GM21737 (cell line): ENCODE measurements at regions not wholly inside any gene's neighbourhood (a gene's known extent, or its start where the extent isn't known, plus 50 kb on each side); places are given as distances from the start of the nearest gene placed in this dataset.

ENCODE experiments used
- ATAC-seq: cut with Tn5 transposase; IDR thresholded peaks from one replicate; pipeline ENCODE4 v1.9.1; 2021; ENCODE audit warnings: mild to moderate bottlenecking, moderate library complexity; ENCODE audit not compliant: unreplicated experiment

DNA sequence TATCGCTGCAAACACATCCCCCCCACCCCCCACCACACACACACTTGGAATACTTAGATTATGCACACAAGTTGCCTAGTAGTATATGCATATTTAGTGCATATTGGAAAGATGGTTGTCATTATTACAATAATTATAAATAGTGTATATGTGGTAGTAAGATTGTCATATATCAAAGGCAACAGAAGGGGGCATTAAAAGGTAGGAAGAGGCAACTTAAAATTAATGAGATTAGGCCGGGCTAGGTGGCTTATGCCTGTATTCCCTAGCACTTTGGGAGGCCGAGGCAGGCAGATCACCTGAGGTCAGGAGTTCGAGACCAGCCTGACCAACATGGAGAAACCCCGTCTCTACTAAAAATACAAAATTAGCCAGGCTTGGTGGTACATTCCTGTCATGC lies 52.1 kb downstream of the GSC start:
- no peak for ATAC-seq

DNA sequence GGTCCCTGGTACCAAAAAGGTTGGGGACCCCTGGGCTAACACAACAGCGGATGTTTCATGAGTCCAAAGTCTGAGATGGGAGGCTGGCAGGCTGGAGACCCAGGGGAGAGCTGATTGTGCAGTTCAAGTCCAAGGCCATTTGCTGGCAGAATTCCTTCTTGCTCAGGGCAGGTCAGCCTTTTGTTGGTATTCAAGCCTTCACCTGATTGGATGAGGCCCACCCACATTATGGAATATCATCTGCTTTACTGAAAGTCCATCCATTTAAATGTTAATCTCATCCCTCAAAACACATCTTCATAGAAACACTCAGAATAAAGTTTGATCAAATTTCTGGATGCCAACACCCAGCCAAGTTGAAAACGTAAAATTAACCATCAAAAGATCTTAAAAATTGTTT lies 52.9 kb downstream of the GSC start:
- ATAC-seq, result no peak

DNA sequence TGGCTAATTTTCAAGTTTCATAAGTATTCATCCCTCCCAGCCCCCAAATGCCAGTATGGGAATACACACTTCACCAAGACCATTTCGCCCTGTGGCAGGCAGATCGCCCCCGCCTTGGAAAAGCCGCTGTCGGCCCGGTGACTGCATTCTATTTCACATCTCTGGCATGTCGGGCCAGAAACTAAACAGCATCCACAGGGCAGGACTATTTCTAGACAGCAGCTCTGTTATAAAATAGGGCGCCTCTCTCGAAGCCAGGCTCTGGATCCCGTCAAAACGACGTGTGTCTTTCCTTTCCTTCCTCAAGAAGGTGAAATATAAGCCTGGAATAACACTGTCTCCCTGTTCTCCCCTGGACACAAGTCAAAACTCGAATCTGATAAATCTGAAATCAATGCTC lies 56.8 kb downstream of the GSC start:
- ATAC-seq, result no peak

DNA sequence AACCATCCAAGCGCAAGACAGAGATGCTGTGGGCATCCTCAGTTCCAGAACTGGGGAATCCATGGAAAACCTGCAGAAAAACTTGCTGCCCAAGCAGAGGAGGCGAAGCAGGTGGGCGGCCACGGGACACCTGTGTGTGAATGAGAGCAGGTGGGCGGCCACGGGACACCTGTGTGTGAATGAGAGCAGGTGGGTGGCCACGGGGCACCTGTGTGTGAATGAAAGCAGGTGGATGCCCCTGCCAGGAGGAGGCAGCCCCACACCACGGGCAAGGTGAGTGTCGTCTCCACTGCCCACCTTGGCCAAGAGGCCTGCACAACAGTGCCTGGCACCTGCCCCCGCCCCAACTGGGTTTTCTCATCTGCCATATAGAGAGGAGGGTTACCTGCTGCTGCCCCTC lies 59.2 kb downstream of the GSC start:
- no peak for ATAC-seq

DNA sequence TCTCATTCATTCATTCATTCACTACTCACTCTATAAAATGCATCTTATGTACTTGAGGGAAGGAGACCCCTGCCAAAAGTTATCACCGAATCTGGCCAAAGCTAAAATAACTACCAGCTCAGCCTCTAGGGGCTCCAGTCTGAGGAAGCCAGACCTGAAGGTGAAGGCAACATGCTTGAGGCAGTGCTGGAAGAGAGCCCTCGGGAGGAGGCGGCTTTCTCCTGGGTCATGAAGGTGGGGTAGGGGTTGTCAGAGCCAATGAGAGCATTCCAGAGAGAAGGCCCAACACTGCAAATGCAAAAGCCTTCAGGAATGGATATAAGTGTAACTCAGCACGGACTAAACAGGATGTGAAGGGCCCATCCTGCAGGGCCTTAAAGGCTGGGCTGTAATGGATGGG lies 62.4 kb downstream of the GSC start:
- ATAC-seq, result no peak

DNA sequence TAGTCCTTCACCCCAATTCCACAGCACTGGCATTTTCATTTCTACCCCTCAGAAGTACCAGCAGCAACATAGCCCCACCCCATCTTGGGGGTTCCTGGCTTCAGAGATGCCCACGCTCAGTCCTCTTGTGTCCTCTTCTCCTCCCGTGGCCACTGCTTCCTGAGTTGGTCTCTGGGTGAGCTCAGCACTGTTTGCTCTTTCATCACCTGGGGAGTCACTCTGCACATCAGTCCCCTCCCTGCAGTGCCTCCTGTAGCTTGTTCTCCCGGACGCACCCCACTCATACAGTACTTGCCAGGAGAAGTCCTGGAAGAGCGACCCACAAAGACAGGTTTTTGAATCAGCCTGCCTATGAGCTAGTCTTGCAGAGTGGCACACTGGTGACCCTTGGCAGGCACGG lies 63.8 kb downstream of the GSC start:
- ATAC-seq, result no peak

DNA sequence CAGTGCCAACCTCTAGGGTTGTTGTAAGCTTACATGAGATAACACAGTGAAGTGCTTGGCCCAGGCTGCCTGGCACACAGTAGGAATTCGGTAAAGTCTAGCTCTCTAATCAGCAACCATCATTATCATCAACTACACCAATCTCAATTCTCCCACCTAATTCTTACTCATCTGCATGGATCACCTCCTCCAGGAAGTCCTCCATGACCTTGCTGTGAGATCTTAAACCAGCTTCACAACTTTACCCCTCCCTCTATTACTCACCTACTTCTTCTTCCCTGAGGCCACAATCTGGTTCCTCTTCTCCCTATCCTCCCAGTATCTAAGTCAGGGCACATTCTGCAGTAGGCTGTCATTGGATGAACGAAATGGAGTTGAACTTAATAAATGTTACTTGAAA lies 67.3 kb downstream of the GSC start:
- no peak for ATAC-seq

DNA sequence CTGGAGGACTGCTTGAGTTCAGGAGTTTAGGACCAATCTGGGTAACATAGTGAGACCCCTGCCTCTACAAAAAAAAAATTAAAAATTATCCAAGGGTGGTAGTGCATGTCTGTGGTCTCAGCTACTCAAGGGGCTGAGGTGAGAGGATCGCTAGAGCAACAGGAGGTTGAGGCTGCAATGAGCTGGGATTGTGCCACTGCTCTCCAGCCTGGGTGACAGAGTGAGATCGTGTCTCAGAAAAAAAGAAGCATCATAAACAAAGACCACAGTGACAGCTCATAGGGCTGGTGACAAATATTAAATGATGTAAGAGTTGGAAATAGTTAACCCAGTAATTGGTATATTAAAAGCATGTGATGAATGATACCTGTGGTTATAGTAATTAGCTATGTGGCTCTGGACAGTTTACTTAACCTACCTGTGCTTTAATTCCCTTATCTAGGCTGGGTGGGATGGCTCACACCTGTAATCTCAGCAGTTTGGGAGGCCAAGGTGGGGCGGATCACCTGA lies 68.0 kb downstream of the GSC start:
- ATAC-seq, result no peak

DNA sequence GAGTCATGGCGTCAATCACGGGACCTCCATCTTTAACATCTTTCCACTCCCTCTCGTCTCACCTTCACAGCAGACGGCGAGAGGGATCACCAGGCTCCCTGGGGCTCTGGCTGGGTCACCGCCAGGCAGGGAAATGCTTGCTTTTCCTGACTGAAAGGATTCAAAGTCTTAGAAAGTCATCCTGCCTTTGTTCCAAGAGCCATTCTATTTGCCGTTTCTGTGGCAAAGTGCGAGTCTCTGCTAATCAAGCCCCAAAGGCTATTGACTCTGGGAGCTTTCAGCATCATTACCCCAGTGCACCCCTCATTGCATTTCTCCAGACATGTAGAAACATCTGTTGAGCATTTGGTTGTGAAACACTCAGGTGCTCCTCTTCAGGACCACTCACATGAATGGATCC lies 69.6 kb downstream of the GSC start:
- no peak for ATAC-seq

DNA sequence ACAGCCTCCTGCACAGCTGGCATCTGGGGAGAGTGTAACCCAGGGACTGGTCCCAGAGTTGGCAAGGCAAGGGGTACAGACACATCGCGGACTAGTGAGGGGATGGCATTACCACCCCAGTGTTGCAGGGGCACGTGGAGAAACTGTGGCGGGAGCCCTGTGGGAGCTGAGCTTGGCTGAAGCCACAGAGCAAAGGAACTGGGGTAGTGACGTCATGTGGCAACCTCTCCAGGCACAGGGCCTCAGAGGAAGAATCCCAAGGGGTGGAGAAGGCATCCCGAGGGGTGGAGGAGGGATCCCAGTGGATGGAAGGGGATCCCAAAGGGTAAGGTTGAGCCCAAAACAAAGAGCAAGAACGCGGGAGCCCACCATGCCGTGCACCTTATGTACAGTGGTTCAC lies 70.1 kb downstream of the GSC start:
- no peak for ATAC-seq

DNA sequence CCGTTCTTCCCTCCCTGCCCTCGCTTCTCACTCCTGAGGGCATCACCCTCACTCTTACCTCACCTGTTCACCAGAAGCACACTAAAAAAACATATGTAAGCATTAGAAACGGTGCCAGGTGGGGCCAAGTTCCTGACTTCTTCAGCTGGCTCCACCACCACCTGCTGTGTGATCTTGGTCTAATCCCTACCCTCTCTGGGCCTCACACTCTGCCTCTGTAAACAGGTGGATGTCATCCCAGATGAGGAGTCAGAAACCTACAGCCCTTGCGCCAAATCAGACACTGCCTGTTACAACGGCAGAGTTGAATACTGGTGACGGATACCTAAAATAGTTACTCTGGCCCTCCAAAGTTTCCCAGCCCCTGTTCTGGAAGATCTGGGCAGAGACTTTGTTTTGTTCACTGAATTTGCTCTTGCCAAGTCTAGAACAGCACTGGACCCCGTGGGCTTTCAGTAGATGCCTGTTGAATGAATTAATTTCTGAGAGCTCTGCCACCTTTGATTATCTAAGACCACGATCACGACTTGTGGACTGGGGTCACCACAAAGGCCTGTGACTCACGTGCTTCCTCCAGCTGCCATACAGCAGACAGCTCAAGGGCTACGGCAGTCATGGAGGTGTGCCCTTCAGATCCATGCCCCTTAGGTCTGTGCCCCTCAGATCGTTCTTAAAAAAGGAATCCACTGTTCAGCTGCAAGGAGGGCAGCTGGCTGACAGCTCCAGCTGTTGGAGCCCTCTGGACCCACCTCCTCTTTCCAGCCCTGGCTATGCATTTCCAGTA lies 71.9 kb downstream of the GSC start:
- no peak for ATAC-seq

DNA sequence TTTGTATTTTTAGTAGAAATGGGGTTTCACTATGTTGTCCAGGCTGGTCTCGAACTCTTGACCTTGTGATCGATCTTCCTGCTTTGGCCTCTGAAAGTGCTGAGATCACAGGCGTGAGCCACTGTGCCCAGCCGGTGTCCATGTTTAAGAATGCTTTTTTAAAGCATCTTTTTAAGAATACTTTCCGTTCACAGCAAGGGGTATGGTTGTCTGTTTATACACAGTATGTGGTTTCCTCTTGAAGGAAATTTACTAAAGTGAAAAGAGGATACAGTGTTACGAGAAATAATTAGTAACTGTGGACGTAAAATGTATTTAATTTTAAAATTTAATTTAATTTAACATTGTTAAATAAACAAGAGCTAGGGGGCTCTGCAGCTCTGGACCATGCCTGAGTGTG lies 73.4 kb downstream of the GSC start:
- ATAC-seq, result no peak

DNA sequence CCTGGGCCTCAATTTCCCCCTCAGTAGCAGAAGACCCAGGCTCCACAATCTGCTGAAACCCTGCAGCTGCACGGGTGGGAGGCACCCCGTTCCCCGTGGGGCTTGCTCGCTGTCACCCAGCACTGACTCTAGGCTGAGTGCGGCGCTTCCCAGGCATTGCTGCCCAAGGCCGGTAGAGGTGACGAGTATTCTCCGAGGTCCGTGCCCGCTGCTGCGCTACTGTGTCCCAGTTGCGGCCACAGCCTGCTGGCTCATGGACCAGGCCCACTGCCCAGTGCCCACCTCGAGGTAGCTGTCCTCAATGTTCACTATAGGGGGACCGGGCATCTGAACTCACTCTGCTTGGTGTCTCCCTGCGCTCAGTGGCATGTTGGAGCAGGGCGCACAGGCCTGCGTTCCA lies 74.7 kb downstream of the GSC start:
- no peak for ATAC-seq

DNA sequence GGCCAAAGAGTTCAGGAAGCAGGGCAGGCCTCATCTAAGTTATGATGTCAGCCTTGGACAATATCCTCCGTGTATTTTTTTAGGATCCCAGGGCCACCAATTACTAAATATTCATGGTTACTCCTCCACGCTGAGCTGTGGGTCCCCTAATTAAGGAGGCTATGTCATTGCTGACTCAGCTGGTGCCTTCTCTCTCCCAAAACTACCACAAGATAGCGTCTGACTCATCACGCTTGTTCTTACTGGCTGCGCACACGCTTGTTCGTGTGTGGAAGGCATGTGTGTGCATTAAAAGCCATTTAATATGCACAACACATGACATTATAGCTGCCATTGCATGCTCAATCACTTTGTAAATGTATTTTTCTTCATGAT lies 78.3 kb downstream of the GSC start:
- no peak for ATAC-seq

DNA sequence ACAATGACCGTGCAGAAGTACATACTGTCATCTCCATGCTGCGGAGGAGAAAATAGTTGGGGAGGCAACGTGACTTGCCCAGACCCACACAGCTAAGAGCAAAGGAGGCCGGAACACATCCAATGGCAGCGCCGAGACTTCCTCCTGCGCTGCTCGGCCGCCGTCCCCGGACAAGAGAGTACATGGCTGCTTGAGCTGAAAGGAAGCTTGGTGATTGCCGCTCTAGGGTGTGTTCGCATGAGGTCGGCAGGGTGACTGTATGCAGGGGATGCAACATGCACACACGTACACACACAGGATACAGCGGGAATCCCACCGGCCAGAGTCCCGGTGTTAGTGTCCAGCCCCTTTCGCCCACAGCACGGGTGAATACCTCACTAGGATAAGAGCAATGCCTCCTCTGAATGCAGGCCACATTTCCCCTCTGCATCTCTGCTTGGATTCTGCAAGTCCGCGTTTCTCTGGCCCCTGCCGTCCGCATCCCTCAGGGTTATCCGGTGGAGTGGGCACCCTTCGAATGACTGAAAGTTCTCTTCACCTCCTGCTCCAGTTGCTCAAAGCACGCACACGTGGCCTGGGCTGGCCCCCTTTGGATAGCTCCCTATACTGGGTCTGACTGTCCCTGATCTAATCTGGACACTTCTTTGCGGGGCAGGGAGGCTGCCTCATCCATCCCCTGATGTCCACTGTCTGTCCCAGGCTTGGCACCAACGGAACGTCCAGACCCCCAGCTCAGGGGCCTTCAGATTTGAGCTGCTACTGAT lies 78.8 kb downstream of the GSC start:
- ATAC-seq, result no peak

DNA sequence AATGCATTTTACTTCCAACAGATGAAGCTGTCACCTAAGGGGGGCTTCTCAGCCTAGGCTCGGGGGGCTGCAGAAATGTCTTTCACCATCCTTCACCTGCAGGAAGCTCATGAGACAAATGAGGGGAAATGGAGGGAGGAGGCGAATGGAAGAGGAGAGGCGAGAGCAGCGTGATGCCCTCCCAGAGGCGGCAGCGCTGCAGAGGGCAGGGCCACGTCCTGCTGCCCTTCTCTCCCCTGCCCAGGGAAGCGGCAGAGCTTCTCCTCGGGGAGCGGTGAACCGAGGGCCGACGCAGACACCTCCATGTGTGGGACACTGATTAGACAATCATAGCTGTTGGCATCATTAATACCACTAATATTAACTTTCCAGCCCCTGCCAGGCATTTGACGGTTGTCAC lies 78.3 kb downstream of the SERPINA3 start:
- no peak for ATAC-seq

DNA sequence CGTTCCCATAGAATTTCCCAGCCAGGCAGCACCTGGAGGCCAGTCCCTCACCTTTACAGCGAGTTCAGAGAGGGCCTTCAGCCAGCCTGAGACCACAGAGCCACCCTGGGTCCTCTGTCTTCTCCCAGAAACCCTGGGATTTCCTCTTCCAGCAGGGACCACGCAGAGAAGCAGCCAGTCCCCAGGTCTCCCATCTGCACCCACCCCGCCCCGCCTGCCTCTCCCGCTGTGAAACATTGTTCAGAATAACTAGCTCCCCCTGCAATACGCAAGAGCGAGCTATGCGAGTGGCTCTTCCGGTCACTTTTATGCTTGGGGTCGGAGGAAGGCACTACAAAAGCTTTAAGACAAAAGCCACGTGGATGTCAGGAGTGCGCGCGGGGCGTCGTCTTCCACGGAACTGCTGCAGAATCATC lies 77.8 kb downstream of the SERPINA3 start:
- no peak for ATAC-seq

DNA sequence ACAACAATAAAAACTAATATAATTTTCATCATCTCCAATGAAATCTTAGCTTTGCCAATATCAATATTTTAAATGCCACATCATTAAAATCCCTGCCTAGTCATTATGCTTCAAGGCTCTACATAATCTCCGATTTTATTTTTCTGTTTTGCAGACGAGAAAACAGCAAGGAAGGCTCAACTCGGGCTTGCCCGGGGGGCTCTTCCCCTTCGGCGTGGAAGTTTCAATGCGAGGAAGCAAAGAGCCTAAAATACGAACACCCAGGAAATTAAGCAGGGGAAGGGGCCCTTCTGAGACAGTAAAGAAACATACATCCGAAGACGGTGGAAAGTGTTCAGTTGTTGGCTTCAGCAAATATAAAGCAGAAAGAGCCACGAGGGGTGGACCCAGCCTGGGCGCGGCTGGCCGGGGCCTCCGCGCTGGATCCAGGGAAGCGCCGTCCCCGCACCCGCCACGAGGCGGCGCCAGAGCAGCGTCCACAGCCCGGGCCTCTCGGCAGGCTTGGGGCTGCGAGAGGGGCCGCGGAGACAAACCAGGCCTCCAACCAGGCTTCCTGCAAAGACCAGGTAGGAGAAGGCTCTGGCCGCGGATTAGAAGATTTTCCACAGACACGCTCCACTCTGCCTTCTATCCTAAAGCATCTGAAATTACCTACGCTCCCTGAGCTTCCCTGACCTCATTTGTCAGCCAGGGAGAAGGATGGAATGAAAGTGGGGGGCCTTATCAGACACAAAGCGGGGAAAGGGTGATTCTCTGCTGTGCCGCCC lies 77.2 kb downstream of the SERPINA3 start:
- ATAC-seq, result peak; percentile 68

DNA sequence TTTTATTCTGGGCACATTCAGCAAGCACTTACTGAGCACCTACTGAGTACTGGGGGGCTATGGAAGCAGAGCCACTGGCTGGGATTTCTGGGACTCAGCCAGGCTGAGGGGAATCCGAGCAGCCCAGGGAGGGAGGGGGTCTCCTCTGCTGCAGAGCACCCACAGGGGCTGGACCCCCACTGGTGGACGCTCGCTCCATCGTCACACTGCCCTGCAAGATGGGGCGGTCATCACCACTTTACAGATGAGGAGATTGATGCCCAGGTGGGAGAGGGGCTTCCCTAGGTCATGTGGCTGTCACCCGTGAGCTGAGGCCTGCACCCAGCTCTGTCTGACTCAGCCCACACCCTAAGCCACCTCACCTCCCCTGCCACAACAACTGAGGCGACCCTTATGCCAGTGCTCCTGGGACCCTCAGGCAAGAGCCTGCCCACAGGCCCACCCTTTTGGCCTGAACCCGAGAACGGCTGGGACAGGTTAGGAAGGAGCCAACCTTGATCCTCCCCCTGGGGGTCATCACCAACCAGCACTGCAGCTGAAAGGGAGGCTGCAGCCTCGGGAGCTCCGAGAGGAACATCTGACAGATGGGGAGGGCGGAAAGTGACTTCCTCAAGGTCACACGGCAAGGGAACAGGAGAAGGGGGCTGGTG lies 74.4 kb downstream of the SERPINA3 start:
- no peak for ATAC-seq

DNA sequence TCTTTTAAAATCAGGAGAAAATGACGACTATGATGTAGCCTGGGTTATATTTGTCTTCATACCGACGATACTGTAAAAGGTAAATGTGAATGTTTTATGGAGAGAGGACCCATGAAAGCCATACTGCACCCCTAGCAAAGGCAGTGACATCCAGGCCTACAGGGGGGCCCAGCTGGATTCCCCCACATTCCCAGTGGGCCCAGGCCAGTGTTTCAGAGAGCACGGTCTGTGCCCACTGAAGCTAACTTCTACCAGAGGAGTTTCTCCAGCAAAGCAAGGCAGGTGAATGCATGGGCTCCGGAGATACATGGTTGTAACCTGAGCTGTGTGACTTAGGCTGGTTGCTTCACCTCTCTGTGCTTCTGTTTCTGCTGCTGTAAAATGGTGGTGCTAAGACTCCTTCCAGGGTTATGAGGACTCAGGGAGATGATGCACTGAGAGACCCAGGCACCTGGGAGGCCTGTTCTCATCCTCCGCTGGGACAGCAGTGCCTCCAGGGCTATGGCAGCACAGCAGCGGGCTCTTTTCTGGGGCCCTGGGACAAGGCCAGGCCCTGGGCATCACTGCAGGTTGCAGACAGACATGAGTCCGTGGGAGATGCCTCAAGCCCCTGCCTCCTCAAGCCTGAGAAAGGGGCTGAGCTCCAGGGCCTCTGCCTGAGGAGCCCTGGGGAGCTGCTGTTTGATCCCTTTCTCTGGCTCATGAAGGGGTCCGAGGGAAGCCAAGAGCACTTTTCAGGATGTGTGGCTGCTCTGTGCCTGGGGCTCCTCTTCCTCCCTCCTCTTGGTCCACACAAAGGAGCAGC lies 73.7 kb downstream of the SERPINA3 start:
- ATAC-seq, result no peak
